H1 (cell line): ENCODE measurements at regions not wholly inside any gene's neighbourhood (a gene's known extent, or its start where the extent isn't known, plus 50 kb on each side); places are given as distances from the start of the nearest gene placed in this dataset.
A peak's percentile ranks its signal among the peaks of the same experiment; 100 is the strongest.

Source experiments
- CTCF ChIA-PET: fragments of 300-600 bp; sonication (Branson Sonifier 250); formaldehyde crosslinking; loops from one replicate; lab custom pipeline; 2021; ENCODE audit not compliant: partially characterized antibody; lab: Charles Lee
- POLR2A ChIA-PET: fragments of 300-600 bp; sonication (Branson Sonifier 250); formaldehyde crosslinking; loops from one replicate; lab custom pipeline; 2021; ENCODE audit warnings: inconsistent platforms; ENCODE audit not compliant: partially characterized antibody; lab: Charles Lee
- DNase-seq, 2 experiments: peaks; one replicate each; pipeline versions ENCODE4 v3.0.0 to v3.0.0-alpha.2; 2010 to 2022; ENCODE audit warnings: low spot score in 2 of 2, low read depth in 1 of 2, mixed read lengths in 1 of 2
- FAIRE-seq: peaks from 2 replicates; lab custom pipeline; 2011; peaks lifted over from hg19 to GRCh38; lab: Jason Lieb, UNC
- H2AFZ ChIP-seq: 2 replicates; pipeline ENCODE4 v1.8.1; 2012; ENCODE audit warnings: low read length, inconsistent platforms
- H2AK5ac ChIP-seq: 2 replicates; pipeline ENCODE4 v1.6.1; 2013; ENCODE audit warnings: low read depth, low read length
- H2BK120ac ChIP-seq: replicated peaks from 2 replicates; pipeline ENCODE3; 2013; ENCODE audit warnings: low read depth, low read length, inconsistent platforms
- H2BK12ac ChIP-seq: 2 replicates; pipeline ENCODE4 v1.6.1; 2013; ENCODE audit warnings: low read depth, low read length
- H2BK15ac ChIP-seq: 2 replicates; pipeline ENCODE4 v1.6.1; 2013; ENCODE audit warnings: low read length
- H2BK20ac ChIP-seq: 2 replicates; pipeline ENCODE4 v1.6.1; 2013; ENCODE audit warnings: low read length
- H2BK5ac ChIP-seq: 2 replicates; pipeline ENCODE4 v1.6.1; 2013; ENCODE audit warnings: low read depth, low read length
- H3K14ac ChIP-seq: 2 replicates; pipeline ENCODE4 v1.6.1; 2013; ENCODE audit warnings: inconsistent platforms; ENCODE audit not compliant: insufficient read length
- H3K18ac ChIP-seq: 2 replicates; pipeline ENCODE4 v1.6.1; 2013; ENCODE audit warnings: low read length; ENCODE audit errors: extremely low read depth
- H3K23ac ChIP-seq: 2 replicates; pipeline ENCODE4 v1.6.1; 2013; ENCODE audit warnings: inconsistent platforms; ENCODE audit not compliant: insufficient read length
- H3K23me2 ChIP-seq: 2 replicates; pipeline ENCODE4 v1.6.1; 2013; ENCODE audit warnings: low read depth, low read length
- H3K27ac ChIP-seq: 2 replicates; pipeline ENCODE4 v1.6.1; 2011; ENCODE audit warnings: low read depth, low read length, inconsistent platforms
- H3K27me3 ChIP-seq, 4 experiments: replicated peaks in 1 of 4; 1 replicate in 1 of 4; 2 replicates in 3 of 4; pipeline versions ENCODE4 v1.6.1 to v1.8.1; 2011 to 2013; ENCODE audit warnings: low read length in 3 of 4, mild to moderate bottlenecking in 3 of 4, inconsistent platforms in 2 of 4, mixed read lengths in 2 of 4, moderate library complexity in 1 of 4; ENCODE audit not compliant: control insufficient read depth in 3 of 4, insufficient read depth in 3 of 4; ENCODE audit errors: extremely low read depth in 1 of 4
- H3K36me3 ChIP-seq, 4 experiments: 2 replicates each; pipeline versions ENCODE4 v1.6.1 to v1.8.1; 2011 to 2013; ENCODE audit warnings: mild to moderate bottlenecking in 4 of 4, low read length in 3 of 4, moderate library complexity in 2 of 4, control low read depth in 1 of 4, inconsistent platforms in 1 of 4; ENCODE audit not compliant: insufficient read depth in 4 of 4, control insufficient read depth in 2 of 4
- H3K4ac ChIP-seq: replicated peaks from 2 replicates; pipeline ENCODE3; 2013; ENCODE audit warnings: low read length, low read depth, mixed read lengths, inconsistent platforms; ENCODE audit not compliant: insufficient read length
- H3K4me1 ChIP-seq, 4 experiments: replicated peaks in 1 of 4; 1 replicate in 1 of 4; 2 replicates in 3 of 4; pipeline versions ENCODE4 v1.6.1 to v1.8.1; 2011 to 2013; ENCODE audit warnings: low read length in 3 of 4, inconsistent platforms in 2 of 4, mixed read lengths in 1 of 4; ENCODE audit not compliant: insufficient read depth in 4 of 4, control insufficient read depth in 3 of 4
- H3K4me2 ChIP-seq, 2 experiments: 2 replicates each; pipeline versions ENCODE4 v1.6.1 to v1.8.1; 2011 to 2013; ENCODE audit warnings: low read depth in 2 of 2, low read length in 2 of 2, control low read depth in 1 of 2, inconsistent platforms in 1 of 2, mild to moderate bottlenecking in 1 of 2; ENCODE audit not compliant: insufficient read depth in 1 of 2
- H3K4me3 ChIP-seq, 4 experiments: fragments of 200-600, 300-600 bp in 1 of 4; sonication (generic), shearing (Covaris generic), sonication (Bioruptor Twin) in 1 of 4; 2 replicates each; pipeline versions ENCODE4 v1.5.1 to v1.8.1; 2011 to 2016; ENCODE audit warnings: low read length in 4 of 4, low read depth in 3 of 4, control low read depth in 2 of 4, inconsistent platforms in 2 of 4, mild to moderate bottlenecking in 2 of 4, mixed read lengths in 1 of 4, moderate library complexity in 1 of 4; ENCODE audit not compliant: insufficient read depth in 2 of 4; ENCODE audit errors: extremely low read depth in 1 of 4
- H3K56ac ChIP-seq: replicated peaks from 2 replicates; pipeline ENCODE3; 2013; ENCODE audit warnings: low read depth, mild to moderate bottlenecking, mixed read lengths, low read length, inconsistent platforms; ENCODE audit not compliant: insufficient read length
- H3K79me1 ChIP-seq: 2 replicates; pipeline ENCODE4 v1.6.1; 2013; ENCODE audit warnings: low read depth, low read length, control low read depth
- H3K79me2 ChIP-seq, 2 experiments: 2 replicates each; pipeline versions ENCODE4 v1.6.1 to v1.8.1; 2012 to 2013; ENCODE audit warnings: low read length in 2 of 2, mild to moderate bottlenecking in 2 of 2, inconsistent platforms in 1 of 2; ENCODE audit not compliant: insufficient read depth in 2 of 2, control insufficient read depth in 1 of 2
- H3K9ac ChIP-seq, 4 experiments: replicated peaks in 1 of 4; 1 replicate in 1 of 4; 2 replicates in 3 of 4; pipeline versions ENCODE4 v1.6.1 to v1.8.1; 2011 to 2013; ENCODE audit warnings: low read depth in 3 of 4, low read length in 3 of 4, control low read depth in 2 of 4, mild to moderate bottlenecking in 2 of 4, moderate library complexity in 2 of 4, inconsistent platforms in 1 of 4; ENCODE audit errors: extremely low read depth in 1 of 4
- H3K9me3 ChIP-seq, 2 experiments: 2 replicates each; pipeline versions ENCODE4 v1.6.1 to v1.8.1; 2012 to 2013; ENCODE audit warnings: mild to moderate bottlenecking in 2 of 2, moderate library complexity in 2 of 2, control low read depth in 1 of 2, inconsistent platforms in 1 of 2, low read depth in 1 of 2, low read length in 1 of 2, mixed read lengths in 1 of 2; ENCODE audit not compliant: insufficient read depth in 2 of 2
- H4K20me1 ChIP-seq, 2 experiments: replicated peaks in 1 of 2; 2 replicates each; pipeline versions ENCODE3 to v1.8.1; 2011 to 2013; ENCODE audit warnings: inconsistent platforms in 2 of 2, low read length in 2 of 2, mild to moderate bottlenecking in 1 of 2; ENCODE audit not compliant: insufficient read depth in 2 of 2, control insufficient read depth in 1 of 2
- H4K5ac ChIP-seq: 2 replicates; pipeline ENCODE4 v1.6.1; 2013; ENCODE audit warnings: low read length, low read depth, mixed read lengths, inconsistent platforms; ENCODE audit not compliant: insufficient read length
- H4K8ac ChIP-seq: 2 replicates; pipeline ENCODE4 v1.8.0; 2013; ENCODE audit warnings: mild to moderate bottlenecking, moderate library complexity, low read length, inconsistent platforms; ENCODE audit not compliant: insufficient read depth; ENCODE audit errors: extremely low read depth
- H4K91ac ChIP-seq: replicated peaks from 2 replicates; pipeline ENCODE3; 2013; ENCODE audit warnings: low read length, mixed read lengths, inconsistent platforms; ENCODE audit not compliant: insufficient read length
- BACH1 ChIP-seq: IDR thresholded peaks from 2 replicates; pipeline ENCODE4 v1.6.1; 2012; ENCODE audit warnings: low read length, improper control_type of control experiment
- CBX5 ChIP-seq: fragments of 300-800, 300-1000 bp; sonication (generic); IDR thresholded peaks from 2 replicates; pipeline ENCODE4 v1.7.1; 2016; ENCODE audit warnings: antibody characterized with exemption, low read length, low read depth
- CHD1 ChIP-seq: IDR thresholded peaks from 2 replicates; pipeline ENCODE4 v1.6.1; 2012; ENCODE audit warnings: low read depth, low read length, improper control_type of control experiment
- NRF1 ChIP-seq: IDR thresholded peaks from 2 replicates; pipeline ENCODE4 v1.6.1; 2011; ENCODE audit warnings: mild to moderate bottlenecking, low read depth, low read length, improper control_type of control experiment
- RAD21 ChIP-seq, 2 experiments: IDR thresholded peaks in 1 of 2; conservative IDR thresholded peaks in 1 of 2; 2 replicates each; pipeline ENCODE4 v1.6.1; 2011; ENCODE audit warnings: low read depth in 2 of 2, low read length in 2 of 2, improper control_type of control experiment in 1 of 2, inconsistent platforms in 1 of 2, mild to moderate bottlenecking in 1 of 2, moderate library complexity in 1 of 2
- SP1 ChIP-seq: IDR thresholded peaks from 2 replicates; pipeline ENCODE4 v1.6.1; 2011; ENCODE audit warnings: low read depth, low read length
- WGBS, 2 experiments: shearing (Covaris generic) in 1 of 2; methylation state at CpG; one replicate each; pipeline versions ENCODE4 v1.1.6 to v1.1.7; 2013 to 2015; ENCODE audit warnings: low lambda C conversion rate in 2 of 2, mixed read lengths in 2 of 2, inconsistent platforms in 1 of 2, low coverage in 1 of 2, missing lambda C conversion rate in 1 of 2; ENCODE audit not compliant: insufficient replicate concordance in 2 of 2, insufficient coverage in 1 of 2, insufficient read length in 1 of 2; ENCODE audit errors: extremely low coverage in 1 of 2, missing lambda C conversion rate in 1 of 2; 5-methylcytosine and 5-hydroxymethylcytosine counted together

- Histone ChIP-seq H4K20me1 (no peaks in the 10 kb centered on the region), H3K23me2 (no peaks in the 10 kb centered on the region), H2BK12ac (no peak overlapping the region), H4K91ac (no peak overlapping the region), H2AK5ac (no peak overlapping the region), H2AFZ (0 out of 2 replicates have a peak overlapping the region, but pooled peaks have one; percentile 6), H3K36me3 (no peaks in the 10 kb centered on the region), H3K4ac (no peak overlapping the region), H3K18ac (no peak overlapping the region), H3K23ac (no peak overlapping the region), H3K9ac (no peak overlapping the region), H3K79me1 (no peaks in the 10 kb centered on the region), H3K4me2 (no peak overlapping the region), H3K79me2 (no peaks in the 10 kb centered on the region), H3K56ac (no peak overlapping the region), H2BK5ac (no peak overlapping the region), H4K8ac (no peak overlapping the region), H3K9me3 (no peaks in the 10 kb centered on the region), H2BK15ac (no peak overlapping the region), H3K27me3 (no peaks in the 10 kb centered on the region), H2BK20ac (no peak overlapping the region), H3K4me3 (no peak overlapping the region), H2BK120ac (no peak overlapping the region), H3K27ac (no peak overlapping the region), H4K5ac (no peak overlapping the region), H3K14ac (no peak overlapping the region), H3K4me1 (peaks cover 0 to 3% (median under 1%) of the 10 kb centered on the region in 4 experiments; a peak in 2 of 7 replicates)
- FAIRE-seq (no peak), DNase-seq (no peak)
- CTCF ChIA-PET, result interaction anchor here (0.7 to 1.4 kb wide), 2 partner anchors 19 to 1003 kb away, joined by 3 to 5 read pairs; no protein-coding TSS in a partner anchor
- 85% methylated on average over 6 of the region's 6 CpGs; no CpG with 5 or more reads in 1 of the 2 experiments for WGBS, 2 experiments
- POLR2A ChIA-PET, result no interaction called here
- no peak for TF ChIP-seq BACH1
- no peak for TF ChIP-seq NRF1
- no peak for TF ChIP-seq CHD1
- peak; percentile 4 to 28; a peak in 2 of 4 replicates for TF ChIP-seq RAD21 (IDR thresholded peaks at IDR 0.05 in 1 of 2, conservative IDR thresholded peaks at IDR 0.05 in 1 of 2; ENCODE audit: low read depth in 2 of 2, low read length in 2 of 2)
- TF ChIP-seq CBX5, result no peak
- no peak for TF ChIP-seq SP1
Measured at GRCh38 chr9:13424204-13424603, 144.7 kb upstream of the MPDZ start.
